ENCODE measurements at regions not wholly inside any gene's neighbourhood (a gene's known extent, or its start where the extent isn't known, plus 50 kb on each side); places are given as distances from the start of the nearest gene placed in this dataset.

DNA sequence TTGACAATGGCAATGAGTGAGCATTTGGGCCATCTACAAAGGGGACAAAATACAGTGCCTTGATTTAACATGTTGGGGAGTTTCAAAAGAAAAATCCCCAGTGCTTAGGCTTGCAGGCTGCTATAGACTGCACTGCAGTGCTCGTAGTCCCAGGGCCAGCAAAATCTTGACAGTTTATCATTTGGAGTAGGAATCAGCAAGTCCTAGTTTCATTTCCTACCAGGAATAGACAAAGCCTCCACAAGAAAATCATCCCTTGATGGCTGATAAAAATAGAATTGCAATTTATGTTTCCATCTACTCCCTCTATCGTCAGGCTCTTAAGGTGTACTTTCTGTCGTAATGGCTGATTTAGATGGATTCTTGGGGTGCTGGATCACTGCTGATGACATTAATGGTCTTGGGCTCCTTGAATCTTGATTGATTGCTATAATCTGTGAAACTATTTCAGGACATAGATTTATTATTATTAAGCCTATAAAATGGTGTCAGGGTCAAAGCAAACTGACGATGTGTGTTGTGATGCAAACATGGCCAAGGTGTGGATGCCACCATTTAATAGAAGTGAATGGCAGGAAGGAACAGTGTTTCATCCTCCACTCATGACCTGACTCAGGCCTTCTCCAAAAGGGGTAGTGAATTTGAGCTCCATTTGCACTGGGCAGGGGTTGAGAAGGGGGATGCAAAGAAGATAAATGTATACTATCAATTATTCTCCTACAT is 171.7 kb downstream of the PIK3R1 start:
- TF ChIP-seq SIN3A (IDR thresholded peaks at IDR 0.05; ENCODE audit: borderline replicate concordance, insufficient read depth, low read length) (no peak), POLR2AphosphoS5 (IDR thresholded peaks at IDR 0.05; ENCODE audit: low read depth, low read length) (no peak), FOXP2 (optimal IDR thresholded peaks at IDR 0.05; ENCODE audit: borderline replicate concordance, extremely low read depth, extremely low read length, insufficient read depth) (no peak), TAF1 (IDR thresholded peaks at IDR 0.05; ENCODE audit: borderline replicate concordance, insufficient read depth, low read length) (no peak)
- TF ChIP-seq, protein P1, sequence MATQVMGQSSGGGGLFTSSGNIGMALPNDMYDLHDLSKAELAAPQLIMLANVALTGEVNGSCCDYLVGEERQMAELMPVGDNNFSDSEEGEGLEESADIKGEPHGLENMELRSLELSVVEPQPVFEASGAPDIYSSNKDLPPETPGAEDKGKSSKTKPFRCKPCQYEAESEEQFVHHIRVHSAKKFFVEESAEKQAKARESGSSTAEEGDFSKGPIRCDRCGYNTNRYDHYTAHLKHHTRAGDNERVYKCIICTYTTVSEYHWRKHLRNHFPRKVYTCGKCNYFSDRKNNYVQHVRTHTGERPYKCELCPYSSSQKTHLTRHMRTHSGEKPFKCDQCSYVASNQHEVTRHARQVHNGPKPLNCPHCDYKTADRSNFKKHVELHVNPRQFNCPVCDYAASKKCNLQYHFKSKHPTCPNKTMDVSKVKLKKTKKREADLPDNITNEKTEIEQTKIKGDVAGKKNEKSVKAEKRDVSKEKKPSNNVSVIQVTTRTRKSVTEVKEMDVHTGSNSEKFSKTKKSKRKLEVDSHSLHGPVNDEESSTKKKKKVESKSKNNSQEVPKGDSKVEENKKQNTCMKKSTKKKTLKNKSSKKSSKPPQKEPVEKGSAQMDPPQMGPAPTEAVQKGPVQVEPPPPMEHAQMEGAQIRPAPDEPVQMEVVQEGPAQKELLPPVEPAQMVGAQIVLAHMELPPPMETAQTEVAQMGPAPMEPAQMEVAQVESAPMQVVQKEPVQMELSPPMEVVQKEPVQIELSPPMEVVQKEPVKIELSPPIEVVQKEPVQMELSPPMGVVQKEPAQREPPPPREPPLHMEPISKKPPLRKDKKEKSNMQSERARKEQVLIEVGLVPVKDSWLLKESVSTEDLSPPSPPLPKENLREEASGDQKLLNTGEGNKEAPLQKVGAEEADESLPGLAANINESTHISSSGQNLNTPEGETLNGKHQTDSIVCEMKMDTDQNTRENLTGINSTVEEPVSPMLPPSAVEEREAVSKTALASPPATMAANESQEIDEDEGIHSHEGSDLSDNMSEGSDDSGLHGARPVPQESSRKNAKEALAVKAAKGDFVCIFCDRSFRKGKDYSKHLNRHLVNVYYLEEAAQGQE (IDR thresholded peaks at IDR 0.05; ENCODE audit: insufficient read depth in 1 of 2, low read depth in 2 of 2, low read length in 2 of 2), result no peak

DNA sequence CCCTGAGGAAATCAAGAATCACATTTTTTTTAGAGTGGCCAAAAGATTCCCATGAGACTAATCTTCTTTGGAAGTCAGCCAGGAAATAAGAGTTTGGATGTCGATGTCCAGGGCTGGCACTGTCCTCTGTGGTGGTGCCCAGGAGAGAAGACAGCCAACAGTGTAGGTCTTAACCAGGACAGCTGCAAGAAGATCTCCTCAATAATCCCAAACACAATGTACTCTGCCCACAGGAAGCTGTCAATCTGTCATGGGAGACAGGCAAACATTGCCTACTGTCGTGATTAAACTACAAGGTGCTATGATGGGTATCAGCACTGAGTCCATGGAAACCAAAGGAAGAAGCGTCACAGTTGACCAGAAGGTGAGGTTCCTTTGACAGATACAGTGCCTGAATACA is 174.1 kb downstream of the PIK3R1 start:
- TF ChIP-seq POLR2AphosphoS5 (IDR thresholded peaks at IDR 0.05; ENCODE audit: low read depth, low read length), result no peak
- TF ChIP-seq, protein P1 (IDR thresholded peaks at IDR 0.05; ENCODE audit: insufficient read depth in 1 of 2, low read depth in 2 of 2, low read length in 2 of 2), result no peak
- no peak for TF ChIP-seq TAF1 (IDR thresholded peaks at IDR 0.05; ENCODE audit: borderline replicate concordance, insufficient read depth, low read length)
- TF ChIP-seq FOXP2 (optimal IDR thresholded peaks at IDR 0.05; ENCODE audit: borderline replicate concordance, extremely low read depth, extremely low read length, insufficient read depth), result no peak
- TF ChIP-seq SIN3A (IDR thresholded peaks at IDR 0.05; ENCODE audit: borderline replicate concordance, insufficient read depth, low read length), result no peak

GRCh38 chr5:68392617-68393016 is 177.1 kb downstream of the PIK3R1 start:
- no peak for TF ChIP-seq POLR2AphosphoS5 (IDR thresholded peaks at IDR 0.05; ENCODE audit: low read depth, low read length)
- TF ChIP-seq SIN3A (IDR thresholded peaks at IDR 0.05; ENCODE audit: borderline replicate concordance, insufficient read depth, low read length), result no peak
- TF ChIP-seq FOXP2 (optimal IDR thresholded peaks at IDR 0.05; ENCODE audit: borderline replicate concordance, extremely low read depth, extremely low read length, insufficient read depth), result no peak
- TF ChIP-seq, protein P1 (IDR thresholded peaks at IDR 0.05; ENCODE audit: insufficient read depth in 1 of 2, low read depth in 2 of 2, low read length in 2 of 2), result no peak

GRCh38 chr5:68395302-68395701 is 179.7 kb downstream of the PIK3R1 start:
- TF ChIP-seq, protein P1 (IDR thresholded peaks at IDR 0.05; ENCODE audit: insufficient read depth in 1 of 2, low read depth in 2 of 2, low read length in 2 of 2), result no peak
- TF ChIP-seq POLR2AphosphoS5 (IDR thresholded peaks at IDR 0.05; ENCODE audit: low read depth, low read length) (no peak), TAF1 (IDR thresholded peaks at IDR 0.05; ENCODE audit: borderline replicate concordance, insufficient read depth, low read length) (no peak), FOXP2 (optimal IDR thresholded peaks at IDR 0.05; ENCODE audit: borderline replicate concordance, extremely low read depth, extremely low read length, insufficient read depth) (no peak), SIN3A (IDR thresholded peaks at IDR 0.05; ENCODE audit: borderline replicate concordance, insufficient read depth, low read length) (no peak)

Measured in PFSK-1 (cell line).